GM13976 (cell line): ENCODE measurements at regions not wholly inside any gene's neighbourhood (a gene's known extent, or its start where the extent isn't known, plus 50 kb on each side); places are given as distances from the start of the nearest gene placed in this dataset.

Source experiments
- DNase-seq: peaks from one replicate; pipeline ENCODE4 v3.0.0; 2012; ENCODE audit warnings: low spot score
- in situ Hi-C: fragments of 300-500 bp; cut with MboI; formaldehyde crosslinking; loops from one replicate; pipeline ENCODE4 v1.12.0; 2022; ENCODE audit warnings: low sequenced_read_pairs, mixed read lengths, inconsistent platforms; ENCODE audit not compliant: unreplicated experiment
- TF ChIP-seq, protein P1 (sequence below): IDR thresholded peaks from 2 replicates; pipeline ENCODE4 v1.5.1; 2012; ENCODE audit warnings: borderline replicate concordance, mild to moderate bottlenecking; ENCODE audit not compliant: insufficient read depth; ENCODE audit errors: extremely low read depth, missing control alignments, control extremely low read depth

DNA sequence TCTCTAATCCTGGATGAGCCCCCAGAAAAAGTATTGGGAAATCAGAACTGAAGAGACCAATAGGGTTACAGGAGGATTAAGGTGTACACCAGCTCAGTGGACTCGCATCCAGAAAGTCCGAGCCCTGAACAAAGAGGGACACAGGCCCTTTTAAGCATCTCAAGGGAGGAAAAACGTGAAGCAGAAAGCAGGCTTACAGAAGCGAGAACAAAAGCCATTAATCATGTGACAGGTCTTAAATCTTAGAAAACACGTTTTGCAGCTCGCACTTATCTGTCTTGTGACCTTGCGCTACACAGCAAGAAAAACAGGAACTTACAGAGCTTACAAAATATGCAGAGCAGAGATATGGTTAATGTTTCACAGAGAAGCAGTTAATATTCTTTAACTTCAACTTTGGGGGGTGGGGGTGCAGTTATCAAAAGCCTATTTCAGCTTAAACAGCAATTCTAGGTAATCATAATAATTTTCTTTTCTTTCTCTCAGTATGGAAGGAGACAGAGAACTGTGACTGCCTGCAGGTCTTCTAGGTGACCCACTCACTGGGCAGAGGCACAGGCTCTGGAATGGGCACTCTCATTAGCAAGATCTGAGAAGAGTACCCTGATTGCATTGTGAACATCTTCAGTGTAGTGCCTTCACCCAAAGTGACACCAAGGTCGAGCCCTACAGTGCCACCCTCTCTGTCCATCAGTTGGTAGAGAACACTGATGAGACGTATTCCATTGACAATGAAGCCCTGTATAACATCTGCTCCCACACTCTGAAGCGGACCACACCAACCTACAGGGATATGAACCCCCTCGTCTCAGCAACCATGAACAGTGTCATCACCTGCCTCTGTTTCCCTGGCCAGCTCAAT is 65.0 kb upstream of the MOCS1 start:
- in situ Hi-C loops = no loop called here
- TF ChIP-seq, protein P1, sequence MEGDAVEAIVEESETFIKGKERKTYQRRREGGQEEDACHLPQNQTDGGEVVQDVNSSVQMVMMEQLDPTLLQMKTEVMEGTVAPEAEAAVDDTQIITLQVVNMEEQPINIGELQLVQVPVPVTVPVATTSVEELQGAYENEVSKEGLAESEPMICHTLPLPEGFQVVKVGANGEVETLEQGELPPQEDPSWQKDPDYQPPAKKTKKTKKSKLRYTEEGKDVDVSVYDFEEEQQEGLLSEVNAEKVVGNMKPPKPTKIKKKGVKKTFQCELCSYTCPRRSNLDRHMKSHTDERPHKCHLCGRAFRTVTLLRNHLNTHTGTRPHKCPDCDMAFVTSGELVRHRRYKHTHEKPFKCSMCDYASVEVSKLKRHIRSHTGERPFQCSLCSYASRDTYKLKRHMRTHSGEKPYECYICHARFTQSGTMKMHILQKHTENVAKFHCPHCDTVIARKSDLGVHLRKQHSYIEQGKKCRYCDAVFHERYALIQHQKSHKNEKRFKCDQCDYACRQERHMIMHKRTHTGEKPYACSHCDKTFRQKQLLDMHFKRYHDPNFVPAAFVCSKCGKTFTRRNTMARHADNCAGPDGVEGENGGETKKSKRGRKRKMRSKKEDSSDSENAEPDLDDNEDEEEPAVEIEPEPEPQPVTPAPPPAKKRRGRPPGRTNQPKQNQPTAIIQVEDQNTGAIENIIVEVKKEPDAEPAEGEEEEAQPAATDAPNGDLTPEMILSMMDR = no peak
- no peak for DNase-seq

DNA sequence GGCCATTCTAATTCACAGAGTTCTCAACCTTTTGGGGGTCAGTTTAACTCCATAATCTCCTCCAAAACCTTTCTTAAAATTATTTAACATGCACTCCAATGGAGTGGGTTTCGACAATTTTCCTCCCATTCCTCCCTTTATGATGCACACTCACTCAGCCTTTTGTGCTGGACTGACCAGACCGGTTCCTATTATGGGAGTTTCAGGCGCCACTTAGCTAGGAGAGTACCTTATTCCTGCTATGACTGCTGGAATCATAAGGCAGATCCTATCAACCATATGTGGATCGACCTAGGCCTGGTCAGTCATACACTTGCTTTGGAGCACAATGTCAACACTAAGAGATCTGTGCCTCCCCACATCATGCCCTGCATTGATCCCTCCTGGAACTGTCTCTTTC is 63.9 kb upstream of the MOCS1 start:
- in situ Hi-C loops = no loop called here
- no peak for DNase-seq
- TF ChIP-seq, protein P1 = no peak

DNA sequence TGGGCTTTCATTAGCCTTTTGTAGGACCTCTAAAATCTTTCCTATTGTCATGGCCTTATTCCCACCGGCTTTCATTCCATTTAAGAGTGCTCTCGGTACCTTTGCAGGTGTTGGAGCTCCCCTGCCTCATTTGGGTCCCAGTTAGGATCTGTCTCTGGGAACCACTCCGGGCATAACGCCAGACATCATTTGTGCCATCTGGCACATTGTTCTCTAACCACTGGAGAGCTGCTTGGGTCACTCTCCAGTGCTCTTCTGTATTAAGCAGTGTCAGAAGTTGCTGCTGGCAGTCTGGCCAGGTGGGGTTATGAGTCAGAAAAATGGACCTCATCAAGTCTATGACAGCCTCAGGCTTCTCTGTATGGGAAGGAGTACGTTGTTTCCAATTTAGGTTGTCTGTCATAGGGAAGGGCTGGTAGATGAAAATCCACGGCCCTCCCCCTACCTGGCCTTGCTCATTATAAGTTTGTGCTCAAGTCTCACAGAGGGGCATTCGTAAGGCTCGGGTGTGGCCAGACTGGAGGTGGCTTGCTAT is 62.9 kb upstream of the MOCS1 start:
- TF ChIP-seq, protein P1 = no peak
- in situ Hi-C loops = no loop called here
- DNase-seq = no peak

DNA sequence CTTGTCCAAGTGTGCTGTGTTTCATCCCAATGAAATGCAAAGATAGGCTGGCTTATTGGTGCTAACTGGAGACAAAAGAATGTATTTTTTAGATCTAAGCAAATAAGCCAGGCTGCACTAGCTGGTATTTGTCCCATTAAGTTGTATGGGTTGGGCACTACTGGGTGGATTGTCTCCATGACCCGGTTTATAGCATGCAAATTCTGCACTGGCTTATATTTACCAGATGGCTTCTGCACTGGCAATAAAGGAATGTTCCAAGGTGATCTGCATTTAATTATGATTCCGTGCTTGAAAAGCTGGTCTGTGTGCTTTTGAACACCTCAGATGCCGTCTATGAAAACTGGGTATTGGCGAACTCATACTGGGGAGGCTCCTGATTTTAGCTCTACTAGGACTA is 61.4 kb upstream of the MOCS1 start:
- DNase-seq = no peak
- TF ChIP-seq, protein P1 = no peak
- in situ Hi-C loops = no loop called here

DNA sequence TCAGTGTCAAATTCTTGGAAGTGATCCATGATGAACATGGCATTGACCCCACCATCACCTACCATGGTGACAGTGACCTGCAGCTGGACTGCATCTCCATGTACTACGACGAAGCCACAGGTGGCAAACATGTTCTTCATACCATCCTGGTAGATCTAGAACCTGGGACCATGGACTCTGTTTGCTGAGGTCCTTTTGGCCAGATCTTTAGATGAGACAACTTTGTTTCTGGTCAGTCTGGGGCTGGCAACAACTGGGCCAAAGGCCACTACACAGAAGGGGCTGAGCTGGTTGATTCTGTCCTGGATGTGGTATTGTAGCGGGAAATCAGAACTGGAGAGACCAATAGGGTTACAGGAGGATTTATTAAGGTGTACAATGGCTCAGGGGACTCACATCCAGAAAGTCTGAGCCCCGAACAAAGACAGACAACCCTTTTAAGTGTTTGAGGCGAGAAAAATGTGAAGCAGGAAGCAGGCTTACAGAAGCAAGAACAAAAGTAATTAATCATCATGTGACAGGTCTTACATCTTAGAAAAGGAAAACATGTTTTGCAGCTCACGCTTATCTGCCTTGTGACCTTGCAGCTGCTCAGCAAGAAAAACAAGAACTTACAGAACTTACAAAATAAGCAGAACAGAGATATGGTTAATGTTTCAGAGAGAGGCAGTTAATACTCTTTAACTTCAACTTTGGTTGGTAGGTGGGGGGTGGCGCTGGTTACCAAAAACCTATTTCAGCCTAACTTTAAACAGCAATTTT is 58.8 kb upstream of the MOCS1 start:
- no peak for DNase-seq
- TF ChIP-seq, protein P1 = no peak
- in situ Hi-C loops = no loop called here
